ENCODE measurements at regions not wholly inside any gene's neighbourhood (a gene's known extent, or its start where the extent isn't known, plus 50 kb on each side); places are given as distances from the start of the nearest gene placed in this dataset.

DNA sequence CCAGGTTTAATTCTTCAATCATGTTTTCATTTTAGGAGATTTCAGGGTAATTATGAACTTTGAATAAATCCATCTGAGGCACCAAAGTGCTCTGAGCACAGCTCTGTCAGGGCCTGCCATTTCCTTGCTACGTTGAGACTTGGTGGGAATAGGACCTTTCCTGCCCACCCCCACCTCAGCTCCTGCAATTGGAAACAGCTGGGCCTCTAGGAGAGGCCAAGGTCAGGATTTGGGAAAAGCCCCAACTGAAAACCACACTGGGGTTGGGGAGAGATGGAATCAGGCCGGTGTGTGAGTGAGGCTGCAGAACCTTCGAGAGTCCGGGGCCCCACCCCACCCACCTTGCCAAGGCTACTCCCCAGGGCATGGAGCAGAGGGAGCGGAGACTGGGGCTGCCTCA, 212.7 kb upstream of the BCOR start:
- POLR2A ChIA-PET (ENCODE audit: unreplicated experiment): no interaction called here
- Histone ChIP-seq H3K9me3 (ENCODE audit: insufficient read depth, low read depth) (no peaks in the 10 kb centered on the region), H3K36me3 (ENCODE audit: low read depth) (no peaks in the 10 kb centered on the region), H3K4me1 (replicated peaks; ENCODE audit: insufficient read depth) (no peaks in the 10 kb centered on the region), H3K9me2 (ENCODE audit: insufficient read depth) (no peaks in the 10 kb centered on the region), H3K27me3 (ENCODE audit: insufficient read depth, low read depth) (no peaks in the 10 kb centered on the region), H3K4me3 (no peak overlapping the region), H2AFZ (no peak overlapping the region), H4K20me1 (ENCODE audit: insufficient read depth) (no peaks in the 10 kb centered on the region), H3K27ac (no peak overlapping the region), H3K79me2 (ENCODE audit: low read depth) (no peaks in the 10 kb centered on the region), H3K4me2 (no peak overlapping the region), H3F3A (ENCODE audit: insufficient read depth, low read depth) (no peaks in the 10 kb centered on the region)
- no TSS peak for BruUV-seq (replicated peaks)
- DNase-seq: no peak
- CTCF ChIA-PET: no interaction called here
- intact Hi-C loops (cut with micrococcal nuclease; ENCODE audit: unreplicated experiment): no loop called here
- TF ChIP-seq CTCF (conservative IDR thresholded peaks at IDR 0.05) (no peak), EZH2 (IDR thresholded peaks at IDR 0.05; ENCODE audit: low read depth) (no peak)

GRCh38 chrX:40310016-40310415, 212.3 kb upstream of the BCOR start:
- intact Hi-C loops (cut with micrococcal nuclease; ENCODE audit: unreplicated experiment): no loop called here
- H3K4me2 ChIP-seq: no peak overlapping the region
- H3K27me3 ChIP-seq (ENCODE audit: insufficient read depth, low read depth): no peaks in the 10 kb centered on the region
- H3K9me3 ChIP-seq (ENCODE audit: insufficient read depth, low read depth): no peaks in the 10 kb centered on the region
- H3K36me3 ChIP-seq (ENCODE audit: low read depth): no peaks in the 10 kb centered on the region
- TF ChIP-seq EZH2 (IDR thresholded peaks at IDR 0.05; ENCODE audit: low read depth): no peak
- no peak for TF ChIP-seq CTCF (conservative IDR thresholded peaks at IDR 0.05)
- no peak overlapping the region for H2AFZ ChIP-seq
- no TSS peak for BruUV-seq (replicated peaks)
- ChIA-PET POLR2A (ENCODE audit: unreplicated experiment) (no interaction called here), CTCF (no interaction called here)
- H4K20me1 ChIP-seq (ENCODE audit: insufficient read depth): no peaks in the 10 kb centered on the region
- DNase-seq: no peak
- H3K9me2 ChIP-seq (ENCODE audit: insufficient read depth): no peaks in the 10 kb centered on the region
- no peak overlapping the region for H3K27ac ChIP-seq
- no peaks in the 10 kb centered on the region for H3K4me1 ChIP-seq (replicated peaks; ENCODE audit: insufficient read depth)
- H3K79me2 ChIP-seq (ENCODE audit: low read depth): no peaks in the 10 kb centered on the region
- H3F3A ChIP-seq (ENCODE audit: insufficient read depth, low read depth): no peaks in the 10 kb centered on the region
- no peak overlapping the region for H3K4me3 ChIP-seq

GRCh38 chrX:40307871-40308270, 210.1 kb upstream of the BCOR start:
- Histone ChIP-seq H3K9me3 (ENCODE audit: insufficient read depth, low read depth) (no peaks in the 10 kb centered on the region), H3K36me3 (ENCODE audit: low read depth) (no peaks in the 10 kb centered on the region), H3K79me2 (ENCODE audit: low read depth) (no peaks in the 10 kb centered on the region), H4K20me1 (ENCODE audit: insufficient read depth) (no peaks in the 10 kb centered on the region), H3F3A (ENCODE audit: insufficient read depth, low read depth) (no peaks in the 10 kb centered on the region), H3K4me3 (no peak overlapping the region), H3K27ac (no peak overlapping the region), H3K9me2 (ENCODE audit: insufficient read depth) (no peaks in the 10 kb centered on the region), H3K4me1 (replicated peaks; ENCODE audit: insufficient read depth) (no peaks in the 10 kb centered on the region), H3K4me2 (no peak overlapping the region), H3K27me3 (ENCODE audit: insufficient read depth, low read depth) (no peaks in the 10 kb centered on the region), H2AFZ (no peak overlapping the region)
- TF ChIP-seq CTCF (conservative IDR thresholded peaks at IDR 0.05): no peak
- no peak for TF ChIP-seq EZH2 (IDR thresholded peaks at IDR 0.05; ENCODE audit: low read depth)
- DNase-seq: no peak
- BruUV-seq (replicated peaks): no TSS peak
- ChIA-PET POLR2A (ENCODE audit: unreplicated experiment) (no interaction called here), CTCF (no interaction called here)
- intact Hi-C loops (cut with micrococcal nuclease; ENCODE audit: unreplicated experiment): no loop called here

Measured in PC-9 (cell line).